Fibroblast of lung (primary cell): ENCODE measurements at regions not wholly inside any gene's neighbourhood (a gene's known extent, or its start where the extent isn't known, plus 50 kb on each side); places are given as distances from the start of the nearest gene placed in this dataset.

Experiments used
- EZH2 ChIP-seq: IDR thresholded peaks from 2 replicates; pipeline ENCODE4 v1.5.1; 2012; ENCODE audit warnings: low read length, control low read depth, mild to moderate bottlenecking; ENCODE audit errors: missing control alignments
- TF ChIP-seq, protein P1 (sequence below), 2 donors: IDR thresholded peaks in 1 of 2; conservative IDR thresholded peaks in 1 of 2; 1 replicate in 1 of 2; 2 replicates in 1 of 2; pipeline ENCODE4 v1.5.1; 2011 to 2012; ENCODE audit warnings: low read length in 2 of 2, control low read depth in 1 of 2, inconsistent platforms in 1 of 2, low read depth in 1 of 2, mild to moderate bottlenecking in 1 of 2

DNA sequence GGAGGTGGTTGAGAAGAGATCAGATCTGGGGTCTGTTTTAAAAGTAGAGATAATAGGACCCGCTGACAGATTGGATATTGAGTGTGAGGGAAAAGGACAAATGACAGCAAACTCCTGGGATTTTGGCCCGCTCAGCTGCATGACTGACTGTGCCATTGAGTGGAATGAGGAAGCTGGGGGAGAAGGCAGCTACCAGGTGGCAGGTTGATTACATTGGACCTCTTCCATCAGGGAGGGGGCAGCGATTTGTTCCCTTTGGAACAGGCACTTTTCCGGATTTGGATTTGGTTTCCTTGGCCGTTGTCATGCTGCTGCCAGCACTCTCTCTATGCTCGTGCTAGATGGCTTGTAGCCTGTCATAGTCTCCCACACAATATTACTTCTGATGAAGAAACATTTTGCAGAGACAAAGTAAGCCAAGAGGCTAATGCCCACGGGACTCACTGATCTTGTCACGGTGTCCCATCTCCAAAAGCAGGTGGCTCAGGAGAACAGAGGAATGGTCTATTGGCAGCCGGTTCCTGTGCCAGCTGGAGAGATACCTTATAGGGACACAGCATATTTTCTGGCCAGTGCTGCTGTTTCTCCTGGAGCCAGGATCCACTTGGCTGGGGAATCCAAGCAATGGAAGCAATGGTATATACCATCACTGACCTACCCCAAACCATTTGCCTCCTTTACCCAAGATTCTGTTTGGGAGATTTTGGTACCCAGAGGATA, 69.1 kb upstream of the WAC start:
- TF ChIP-seq, protein P1, sequence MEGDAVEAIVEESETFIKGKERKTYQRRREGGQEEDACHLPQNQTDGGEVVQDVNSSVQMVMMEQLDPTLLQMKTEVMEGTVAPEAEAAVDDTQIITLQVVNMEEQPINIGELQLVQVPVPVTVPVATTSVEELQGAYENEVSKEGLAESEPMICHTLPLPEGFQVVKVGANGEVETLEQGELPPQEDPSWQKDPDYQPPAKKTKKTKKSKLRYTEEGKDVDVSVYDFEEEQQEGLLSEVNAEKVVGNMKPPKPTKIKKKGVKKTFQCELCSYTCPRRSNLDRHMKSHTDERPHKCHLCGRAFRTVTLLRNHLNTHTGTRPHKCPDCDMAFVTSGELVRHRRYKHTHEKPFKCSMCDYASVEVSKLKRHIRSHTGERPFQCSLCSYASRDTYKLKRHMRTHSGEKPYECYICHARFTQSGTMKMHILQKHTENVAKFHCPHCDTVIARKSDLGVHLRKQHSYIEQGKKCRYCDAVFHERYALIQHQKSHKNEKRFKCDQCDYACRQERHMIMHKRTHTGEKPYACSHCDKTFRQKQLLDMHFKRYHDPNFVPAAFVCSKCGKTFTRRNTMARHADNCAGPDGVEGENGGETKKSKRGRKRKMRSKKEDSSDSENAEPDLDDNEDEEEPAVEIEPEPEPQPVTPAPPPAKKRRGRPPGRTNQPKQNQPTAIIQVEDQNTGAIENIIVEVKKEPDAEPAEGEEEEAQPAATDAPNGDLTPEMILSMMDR (conservative IDR thresholded peaks at IDR 0.05 in 1 of 2, IDR thresholded peaks at IDR 0.05 in 1 of 2; ENCODE audit: low read depth in 1 of 2, low read length in 2 of 2): no peak
- TF ChIP-seq EZH2: no peak
